ENCODE measurements at regions not wholly inside any gene's neighbourhood (a gene's known extent, or its start where the extent isn't known, plus 50 kb on each side); places are given as distances from the start of the nearest gene placed in this dataset.

- Mint-ChIP-seq H3K4me1 (no peaks in the 10 kb centered on the region), H3K4me3 (no peak overlapping the region), H3K9me3 (peaks cover 4% of the 10 kb centered on the region; the same call in 1 of the 3 replicates), H3K36me3 (ENCODE audit: low read depth) (no peaks in the 10 kb centered on the region; the same call in 2 of the 3 replicates), H3K27me3 (ENCODE audit: insufficient read depth, low read depth, poor library complexity) (peaks cover 3% of the 10 kb centered on the region), H3K27ac (no peak overlapping the region)
- H3K27me3 ChIP-seq (ENCODE audit: insufficient read depth), result no peaks in the 10 kb centered on the region
- H2AFZ ChIP-seq, result no peak overlapping the region
- ATAC-seq (no peak), DNase-seq (ENCODE audit: low spot score) (no peak)
- no peak overlapping the region for H3K4me2 ChIP-seq
- no peaks in the 10 kb centered on the region for H4K20me1 ChIP-seq (replicated peaks; ENCODE audit: insufficient read depth)
- TF ChIP-seq STAT1 (IDR thresholded peaks at IDR 0.05; ENCODE audit: unreplicated experiment), result no peak
- TF ChIP-seq NANOG (IDR thresholded peaks at IDR 0.05; ENCODE audit: borderline replicate concordance), result no peak
- no peak for TF ChIP-seq CREB1 (CRISPR knock-in tag; IDR thresholded peaks at IDR 0.05; ENCODE audit: low read depth)
- TF ChIP-seq ETS1 (IDR thresholded peaks at IDR 0.05), result no peak
- no peak for TF ChIP-seq EZH2 (IDR thresholded peaks at IDR 0.05; ENCODE audit: low read depth, unreplicated experiment)
- TF ChIP-seq EZH2phosphoT487 (IDR thresholded peaks at IDR 0.05; ENCODE audit: unreplicated experiment), result no peak
- TF ChIP-seq ZNF331 (CRISPR knock-in tag; IDR thresholded peaks at IDR 0.05; ENCODE audit: low read depth), result no peak
- TF ChIP-seq, protein P1, sequence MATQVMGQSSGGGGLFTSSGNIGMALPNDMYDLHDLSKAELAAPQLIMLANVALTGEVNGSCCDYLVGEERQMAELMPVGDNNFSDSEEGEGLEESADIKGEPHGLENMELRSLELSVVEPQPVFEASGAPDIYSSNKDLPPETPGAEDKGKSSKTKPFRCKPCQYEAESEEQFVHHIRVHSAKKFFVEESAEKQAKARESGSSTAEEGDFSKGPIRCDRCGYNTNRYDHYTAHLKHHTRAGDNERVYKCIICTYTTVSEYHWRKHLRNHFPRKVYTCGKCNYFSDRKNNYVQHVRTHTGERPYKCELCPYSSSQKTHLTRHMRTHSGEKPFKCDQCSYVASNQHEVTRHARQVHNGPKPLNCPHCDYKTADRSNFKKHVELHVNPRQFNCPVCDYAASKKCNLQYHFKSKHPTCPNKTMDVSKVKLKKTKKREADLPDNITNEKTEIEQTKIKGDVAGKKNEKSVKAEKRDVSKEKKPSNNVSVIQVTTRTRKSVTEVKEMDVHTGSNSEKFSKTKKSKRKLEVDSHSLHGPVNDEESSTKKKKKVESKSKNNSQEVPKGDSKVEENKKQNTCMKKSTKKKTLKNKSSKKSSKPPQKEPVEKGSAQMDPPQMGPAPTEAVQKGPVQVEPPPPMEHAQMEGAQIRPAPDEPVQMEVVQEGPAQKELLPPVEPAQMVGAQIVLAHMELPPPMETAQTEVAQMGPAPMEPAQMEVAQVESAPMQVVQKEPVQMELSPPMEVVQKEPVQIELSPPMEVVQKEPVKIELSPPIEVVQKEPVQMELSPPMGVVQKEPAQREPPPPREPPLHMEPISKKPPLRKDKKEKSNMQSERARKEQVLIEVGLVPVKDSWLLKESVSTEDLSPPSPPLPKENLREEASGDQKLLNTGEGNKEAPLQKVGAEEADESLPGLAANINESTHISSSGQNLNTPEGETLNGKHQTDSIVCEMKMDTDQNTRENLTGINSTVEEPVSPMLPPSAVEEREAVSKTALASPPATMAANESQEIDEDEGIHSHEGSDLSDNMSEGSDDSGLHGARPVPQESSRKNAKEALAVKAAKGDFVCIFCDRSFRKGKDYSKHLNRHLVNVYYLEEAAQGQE (IDR thresholded peaks at IDR 0.05; ENCODE audit: unreplicated experiment), result no peak
- TF ChIP-seq JUNB (IDR thresholded peaks at IDR 0.05; ENCODE audit: unreplicated experiment), result no peak
- no peak for TF ChIP-seq POLR2AphosphoS5 (IDR thresholded peaks at IDR 0.05; ENCODE audit: low read depth)
- no peak for TF ChIP-seq ZNF462 (CRISPR knock-in tag; IDR thresholded peaks at IDR 0.05)
- no peak for TF ChIP-seq CTCF (conservative IDR thresholded peaks at IDR 0.05; ENCODE audit: low read depth in 2 of 2)
- no peak for TF ChIP-seq ZNF114 (CRISPR knock-in tag; IDR thresholded peaks at IDR 0.05)
- no peaks in the 10 kb centered on the region for H3K36me3 ChIP-seq (ENCODE audit: insufficient read depth)
- H3K4me1 ChIP-seq (ENCODE audit: insufficient read depth), result no peaks in the 10 kb centered on the region
- no peaks in the 10 kb centered on the region for H3F3A ChIP-seq (replicated peaks; ENCODE audit: low read depth)
- no peaks in the 10 kb centered on the region for H3K9me2 ChIP-seq (ENCODE audit: insufficient read depth)
- H3K27ac ChIP-seq (ENCODE audit: low read depth), result no peak overlapping the region
- H3K79me2 ChIP-seq (replicated peaks; ENCODE audit: insufficient read depth), result no peaks in the 10 kb centered on the region
- H3K4me3 ChIP-seq, result no peak overlapping the region
Observed at GRCh38 chr2:239537633-239538356, 137.0 kb upstream of the HDAC4 start.
